AG09309 (cell line): ENCODE measurements at regions not wholly inside any gene's neighbourhood (a gene's known extent, or its start where the extent isn't known, plus 50 kb on each side); places are given as distances from the start of the nearest gene placed in this dataset.

Experiments used
- DNase-seq: peaks from one replicate; pipeline ENCODE4 v3.0.0-alpha.2; 2010; ENCODE audit warnings: low read depth
- H3K4me3 ChIP-seq: 2 replicates; pipeline ENCODE4 v1.5.1; 2011; ENCODE audit warnings: mild to moderate bottlenecking, low read depth, low read length, moderate library complexity; ENCODE audit not compliant: control insufficient read depth
- CTCF ChIP-seq: IDR thresholded peaks from 2 replicates; pipeline ENCODE4 v1.5.1; 2011; ENCODE audit warnings: mild to moderate bottlenecking, low read depth, low read length, inconsistent platforms; ENCODE audit not compliant: insufficient read depth, control insufficient read depth; ENCODE audit errors: missing control alignments

- TF ChIP-seq CTCF: no peak
- no peak for DNase-seq
- no peak overlapping the region for H3K4me3 ChIP-seq
Observed at GRCh38 chr13:81539643-81540150, 1198.8 kb upstream of the SPRY2 start.

GRCh38 chr13:81498969-81499368 lies 1158.0 kb upstream of the SPRY2 start:
- no peak for TF ChIP-seq CTCF
- H3K4me3 ChIP-seq: no peak overlapping the region
- no peak for DNase-seq

GRCh38 chr13:81493144-81493543 lies 1152.2 kb upstream of the SPRY2 start:
- no peak overlapping the region for H3K4me3 ChIP-seq
- DNase-seq: no peak
- no peak for TF ChIP-seq CTCF

GRCh38 chr13:81492449-81492848 lies 1151.5 kb upstream of the SPRY2 start:
- no peak for TF ChIP-seq CTCF
- H3K4me3 ChIP-seq: no peak overlapping the region

GRCh38 chr13:81488021-81488420 lies 1147.1 kb upstream of the SPRY2 start:
- no peak overlapping the region for H3K4me3 ChIP-seq
- no peak for TF ChIP-seq CTCF
- DNase-seq: no peak

More at GRCh38 chr13:81492449-81492848, 1151.5 kb upstream of the SPRY2 start:
- no peak for DNase-seq

- TF ChIP-seq CTCF: no peak
Observed at GRCh38 chr13:81487151-81487550, 1146.2 kb upstream of the SPRY2 start.

GRCh38 chr13:81480634-81481033 lies 1139.7 kb upstream of the SPRY2 start:
- no peak for DNase-seq
- no peak overlapping the region for H3K4me3 ChIP-seq
- TF ChIP-seq CTCF: no peak

More at GRCh38 chr13:81487151-81487550, 1146.2 kb upstream of the SPRY2 start:
- no peak for DNase-seq
- H3K4me3 ChIP-seq: no peak overlapping the region
